HEK293T (cell line): ENCODE measurements at regions not wholly inside any gene's neighbourhood (a gene's known extent, or its start where the extent isn't known, plus 50 kb on each side); places are given as distances from the start of the nearest gene placed in this dataset.
"Not testable (repeated sequence)": the region's sequence is repeated elsewhere in the genome, so short reads cannot be mapped to it uniquely, and the experiment has no call there.

Experiments
- BHLHE40 ChIP-seq: fragments of 450-650 bp; IDR thresholded peaks from 2 replicates; pipeline ENCODE4 v1.6.1; 2016; ENCODE audit warnings: mild to moderate bottlenecking, moderate library complexity, borderline replicate concordance
- ELF4 ChIP-seq: fragments of 450-650 bp; IDR thresholded peaks from 2 replicates; pipeline ENCODE4 v1.6.1; 2017; ENCODE audit warnings: antibody characterized with exemption
- FOXA1 ChIP-seq: fragments of 450-650 bp; IDR thresholded peaks from 2 replicates; pipeline ENCODE4 v1.6.1; 2016; ENCODE audit warnings: mild to moderate bottlenecking
- FOXK2 ChIP-seq: fragments of 450-650 bp; IDR thresholded peaks from 2 replicates; pipeline ENCODE4 v1.6.1; 2016; ENCODE audit warnings: mild to moderate bottlenecking
- FOXM1 ChIP-seq: fragments of 450-650 bp; IDR thresholded peaks from 2 replicates; pipeline ENCODE4 v1.6.1; 2017; ENCODE audit warnings: mild to moderate bottlenecking, borderline replicate concordance
- HDGF ChIP-seq: fragments of 450-650 bp; IDR thresholded peaks from 2 replicates; pipeline ENCODE4 v1.6.1; 2017; ENCODE audit warnings: antibody characterized with exemption, borderline replicate concordance
- LEF1 ChIP-seq: fragments of 450-650 bp; IDR thresholded peaks from 2 replicates; pipeline ENCODE4 v1.6.1; 2017; ENCODE audit warnings: mild to moderate bottlenecking, borderline replicate concordance
- SP1 ChIP-seq: fragments of 450-650 bp; IDR thresholded peaks from 2 replicates; pipeline ENCODE4 v1.6.1; 2017
- SUZ12 ChIP-seq: fragments of 450-650 bp; IDR thresholded peaks from 2 replicates; pipeline ENCODE4 v1.6.1; 2016; ENCODE audit warnings: mild to moderate bottlenecking
- TARDBP ChIP-seq: fragments of 450-650 bp; IDR thresholded peaks from 2 replicates; pipeline ENCODE4 v1.6.1; 2016
- ZNF384 ChIP-seq: fragments of 450-650 bp; IDR thresholded peaks from 2 replicates; pipeline ENCODE4 v1.6.1; 2016
- TF ChIP-seq, protein P1 (sequence below): fragments of 450-650 bp; IDR thresholded peaks from 2 replicates; pipeline ENCODE4 v1.6.1; 2016

DNA sequence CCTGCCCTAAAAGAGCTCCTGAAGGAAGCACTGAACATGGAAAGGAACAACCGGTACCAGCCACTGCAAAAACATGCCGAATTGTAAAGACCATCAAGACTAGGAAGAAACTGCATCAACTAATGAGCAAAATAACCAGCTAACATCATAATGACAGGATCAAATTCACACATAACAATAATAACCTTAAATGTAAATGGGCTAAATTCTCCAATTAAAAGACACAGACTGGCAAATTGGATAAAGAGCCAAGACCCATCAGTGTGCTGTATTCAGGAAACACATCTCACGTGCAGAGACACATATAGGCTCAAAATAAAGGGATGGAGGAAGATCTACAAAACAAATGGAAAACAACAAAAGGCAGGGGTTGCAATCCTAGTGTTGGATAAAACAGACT lies 117.1 kb upstream of the ABI3BP start:
- TF ChIP-seq SP1, BHLHE40, FOXA1, SUZ12, LEF1, ZNF384, FOXM1, TARDBP, FOXK2, ELF4, HDGF: not testable (repeated sequence)
- TF ChIP-seq, protein P1, sequence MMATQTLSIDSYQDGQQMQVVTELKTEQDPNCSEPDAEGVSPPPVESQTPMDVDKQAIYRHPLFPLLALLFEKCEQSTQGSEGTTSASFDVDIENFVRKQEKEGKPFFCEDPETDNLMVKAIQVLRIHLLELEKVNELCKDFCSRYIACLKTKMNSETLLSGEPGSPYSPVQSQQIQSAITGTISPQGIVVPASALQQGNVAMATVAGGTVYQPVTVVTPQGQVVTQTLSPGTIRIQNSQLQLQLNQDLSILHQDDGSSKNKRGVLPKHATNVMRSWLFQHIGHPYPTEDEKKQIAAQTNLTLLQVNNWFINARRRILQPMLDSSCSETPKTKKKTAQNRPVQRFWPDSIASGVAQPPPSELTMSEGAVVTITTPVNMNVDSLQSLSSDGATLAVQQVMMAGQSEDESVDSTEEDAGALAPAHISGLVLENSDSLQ, result not testable (repeated sequence)
